DOHH2 (cell line): ENCODE measurements at regions not wholly inside any gene's neighbourhood (a gene's known extent, or its start where the extent isn't known, plus 50 kb on each side); places are given as distances from the start of the nearest gene placed in this dataset.

Experiments used
- H3F3A ChIP-seq: fragments of 200-600 bp; sonication (generic), shearing (Covaris generic); 2 replicates; pipeline ENCODE4 v1.6.0; 2016; ENCODE audit warnings: antibody characterized with exemption, mild to moderate bottlenecking; ENCODE audit not compliant: control insufficient read depth, insufficient read depth
- H3K27ac ChIP-seq: fragments of 200-600 bp; sonication (generic); 2 replicates; pipeline ENCODE4 v1.5.1; 2014; ENCODE audit warnings: low read depth, mild to moderate bottlenecking, low read length, moderate library complexity
- H3K27me3 ChIP-seq: fragments of 200-600 bp; sonication (generic); 2 replicates; pipeline ENCODE4 v1.6.1; 2014; ENCODE audit warnings: mild to moderate bottlenecking, low read length, mixed read lengths; ENCODE audit not compliant: control insufficient read depth
- H3K36me3 ChIP-seq: fragments of 200-600 bp; sonication (generic); 2 replicates; pipeline ENCODE4 v1.6.1; 2014; ENCODE audit warnings: mild to moderate bottlenecking, low read length, moderate library complexity, mixed read lengths; ENCODE audit not compliant: control insufficient read depth
- H3K4me1 ChIP-seq: fragments of 200-600 bp; sonication (generic); 2 replicates; pipeline ENCODE4 v1.6.1; 2014; ENCODE audit warnings: mild to moderate bottlenecking, low read length, mixed read lengths; ENCODE audit not compliant: control insufficient read depth
- H3K4me2 ChIP-seq: fragments of 200-600 bp; sonication (generic); 2 replicates; pipeline ENCODE4 v1.6.0; 2014; ENCODE audit warnings: mild to moderate bottlenecking, low read length, moderate library complexity
- H3K4me3 ChIP-seq: fragments of 200-600 bp; sonication (generic); 2 replicates; pipeline ENCODE4 v1.5.1; 2014; ENCODE audit warnings: mild to moderate bottlenecking, low read length, mixed read lengths
- H3K79me2 ChIP-seq: fragments of 200-600 bp; sonication (generic); 2 replicates; pipeline ENCODE4 v1.6.1; 2014; ENCODE audit warnings: mild to moderate bottlenecking, low read length, mixed read lengths; ENCODE audit not compliant: control insufficient read depth
- H3K9me2 ChIP-seq: fragments of 200-600 bp; sonication (generic); replicated peaks from 2 replicates; pipeline ENCODE4 v1.6.1; 2014; ENCODE audit warnings: mild to moderate bottlenecking, low read length, mixed read lengths; ENCODE audit not compliant: control insufficient read depth
- H3K9me3 ChIP-seq: fragments of 200-600 bp; sonication (generic); 2 replicates; pipeline ENCODE4 v1.6.1; 2014; ENCODE audit warnings: antibody characterized with exemption, low read length, mixed read lengths; ENCODE audit not compliant: control insufficient read depth, insufficient read depth
- H4K20me1 ChIP-seq: fragments of 200-600 bp; sonication (generic); 2 replicates; pipeline ENCODE4 v1.6.0; 2014; ENCODE audit warnings: low read depth, mild to moderate bottlenecking, antibody characterized with exemption, low read length, moderate library complexity; ENCODE audit not compliant: control insufficient read depth, insufficient read depth
- CTCF ChIP-seq: fragments of 200-600 bp; sonication (generic); IDR thresholded peaks from one replicate; pipeline ENCODE4 v1.5.1; 2014; ENCODE audit warnings: antibody characterized with exemption, mild to moderate bottlenecking, low read depth, low read length; ENCODE audit not compliant: poor library complexity, severe bottlenecking
- EZH2phosphoT487 ChIP-seq: fragments of 200-600 bp; sonication (generic); IDR thresholded peaks from 2 replicates; pipeline ENCODE4 v1.6.1; 2017; ENCODE audit warnings: borderline replicate concordance, mild to moderate bottlenecking, antibody characterized with exemption, low read length, moderate library complexity, mixed read lengths

- Histone ChIP-seq H3K4me3 (no peak overlapping the region), H3K79me2 (no peaks in the 10 kb centered on the region), H3K9me3 (no peaks in the 10 kb centered on the region), H3K9me2 (no peaks in the 10 kb centered on the region), H3K27ac (no peak overlapping the region), H3K27me3 (peaks cover 32% of the 10 kb centered on the region), H3K4me2 (no peak overlapping the region), H4K20me1 (no peaks in the 10 kb centered on the region), H3F3A (no peaks in the 10 kb centered on the region), H3K36me3 (no peaks in the 10 kb centered on the region), H3K4me1 (no peaks in the 10 kb centered on the region)
- TF ChIP-seq EZH2phosphoT487 (no peak), CTCF (no peak)
Observed at GRCh38 chr13:29933401-29933800, 83.0 kb upstream of the UBL3 start.

DNA sequence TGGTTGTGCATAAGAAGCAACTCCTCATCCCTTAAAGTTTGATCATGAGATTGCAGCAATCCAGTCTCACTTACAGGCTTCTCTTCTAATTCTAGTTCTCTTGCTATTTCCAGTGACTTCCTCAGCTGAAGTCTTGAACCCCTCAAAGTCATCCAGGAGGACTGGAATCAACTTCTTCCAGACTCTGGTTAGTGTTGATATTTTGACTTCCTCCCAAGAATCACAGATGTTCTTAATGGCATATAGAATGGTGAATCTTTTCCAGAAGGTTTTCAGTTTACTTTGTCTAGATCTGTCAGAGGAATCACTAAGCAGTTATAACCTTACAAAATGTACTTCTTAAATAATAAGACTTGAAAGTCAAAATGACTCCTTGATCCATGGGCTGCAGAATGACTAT lies 81.3 kb upstream of the UBL3 start:
- no peak overlapping the region for H3K4me3 ChIP-seq
- H3F3A ChIP-seq = no peaks in the 10 kb centered on the region
- H3K9me3 ChIP-seq = no peaks in the 10 kb centered on the region
- TF ChIP-seq CTCF (no peak), EZH2phosphoT487 (no peak)
- H3K27ac ChIP-seq = no peak overlapping the region
- H3K79me2 ChIP-seq = no peaks in the 10 kb centered on the region
- peaks cover 29% of the 10 kb centered on the region for H3K27me3 ChIP-seq
- H3K4me2 ChIP-seq = no peak overlapping the region
- H4K20me1 ChIP-seq = no peaks in the 10 kb centered on the region
- H3K36me3 ChIP-seq = no peaks in the 10 kb centered on the region
- H3K9me2 ChIP-seq = no peaks in the 10 kb centered on the region
- H3K4me1 ChIP-seq = no peaks in the 10 kb centered on the region

DNA sequence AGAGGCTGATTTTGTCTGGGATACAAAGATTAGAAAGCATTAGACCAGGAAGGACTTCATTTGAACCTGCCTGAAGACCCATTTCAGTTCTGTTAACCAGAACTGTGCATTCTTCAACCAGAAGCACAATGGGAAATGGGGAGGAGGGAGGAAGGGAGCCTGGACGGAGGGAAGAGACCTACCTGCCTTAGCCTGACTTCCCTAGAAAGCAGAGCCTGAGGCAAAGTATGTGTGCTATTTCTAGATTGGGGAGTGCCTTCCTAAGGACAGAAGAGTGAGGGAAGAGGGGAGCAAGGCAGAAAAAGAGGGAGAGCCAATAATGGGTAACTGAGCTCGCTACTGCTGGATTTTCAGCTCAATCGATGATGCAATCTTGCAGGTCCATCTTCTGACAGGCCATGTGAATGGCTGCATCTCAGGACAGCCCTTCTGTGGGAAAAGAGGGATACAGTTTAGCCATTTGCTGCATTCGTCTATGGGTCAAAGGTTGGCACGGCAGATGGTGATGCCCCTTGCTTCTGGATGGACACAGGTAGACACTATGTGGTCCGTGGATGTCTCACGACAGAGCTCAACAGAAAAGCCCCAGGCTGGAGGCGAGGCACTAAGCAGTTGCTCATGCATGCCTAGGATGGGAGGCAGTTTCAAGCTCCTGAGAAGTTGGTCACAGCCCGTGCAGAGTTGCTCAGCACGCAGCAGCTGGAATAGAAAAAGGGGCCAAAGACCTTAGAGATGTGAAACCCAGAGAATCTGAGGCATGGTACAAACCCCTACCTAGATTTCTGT lies 78.8 kb upstream of the UBL3 start:
- H3K27ac ChIP-seq = no peak overlapping the region
- no peaks in the 10 kb centered on the region for H3K36me3 ChIP-seq
- no peaks in the 10 kb centered on the region for H3K9me3 ChIP-seq
- H3K4me3 ChIP-seq = no peak overlapping the region
- H3K79me2 ChIP-seq = no peaks in the 10 kb centered on the region
- H3F3A ChIP-seq = no peaks in the 10 kb centered on the region
- TF ChIP-seq EZH2phosphoT487 = no peak
- TF ChIP-seq CTCF = no peak
- H3K4me1 ChIP-seq = no peaks in the 10 kb centered on the region
- peaks cover 10% of the 10 kb centered on the region for H3K27me3 ChIP-seq
- H4K20me1 ChIP-seq = no peaks in the 10 kb centered on the region
- H3K4me2 ChIP-seq = no peak overlapping the region
- no peaks in the 10 kb centered on the region for H3K9me2 ChIP-seq
